HG03432 (cell line): ENCODE measurements at regions not wholly inside any gene's neighbourhood (a gene's known extent, or its start where the extent isn't known, plus 50 kb on each side); places are given as distances from the start of the nearest gene placed in this dataset.
A peak's percentile ranks its signal among the peaks of the same experiment; 100 is the strongest.
"Not testable (repeated sequence)": the region's sequence is repeated elsewhere in the genome, so short reads cannot be mapped to it uniquely, and the experiment has no call there.

Experiments used
- ATAC-seq: cut with Tn5 transposase; IDR thresholded peaks from one replicate; pipeline ENCODE4 v1.9.1; 2021; ENCODE audit warnings: mild to moderate bottlenecking, moderate library complexity; ENCODE audit not compliant: unreplicated experiment

DNA sequence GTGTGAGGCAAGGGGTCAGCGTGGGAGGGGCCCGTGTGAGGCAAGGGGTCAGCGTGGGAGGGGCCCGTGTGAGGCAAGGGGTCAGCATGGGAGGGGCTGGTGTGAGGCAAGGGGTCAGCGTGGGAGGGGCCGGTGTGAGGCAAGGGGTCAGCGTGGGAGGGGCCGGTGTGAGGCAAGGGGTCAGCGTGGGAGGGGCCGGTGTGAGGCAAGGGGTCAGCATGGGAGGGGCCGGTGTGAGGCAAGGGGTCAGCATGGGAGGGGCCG, 119.2 kb downstream of the SEPTIN14 start:
- not testable (repeated sequence) for ATAC-seq

DNA sequence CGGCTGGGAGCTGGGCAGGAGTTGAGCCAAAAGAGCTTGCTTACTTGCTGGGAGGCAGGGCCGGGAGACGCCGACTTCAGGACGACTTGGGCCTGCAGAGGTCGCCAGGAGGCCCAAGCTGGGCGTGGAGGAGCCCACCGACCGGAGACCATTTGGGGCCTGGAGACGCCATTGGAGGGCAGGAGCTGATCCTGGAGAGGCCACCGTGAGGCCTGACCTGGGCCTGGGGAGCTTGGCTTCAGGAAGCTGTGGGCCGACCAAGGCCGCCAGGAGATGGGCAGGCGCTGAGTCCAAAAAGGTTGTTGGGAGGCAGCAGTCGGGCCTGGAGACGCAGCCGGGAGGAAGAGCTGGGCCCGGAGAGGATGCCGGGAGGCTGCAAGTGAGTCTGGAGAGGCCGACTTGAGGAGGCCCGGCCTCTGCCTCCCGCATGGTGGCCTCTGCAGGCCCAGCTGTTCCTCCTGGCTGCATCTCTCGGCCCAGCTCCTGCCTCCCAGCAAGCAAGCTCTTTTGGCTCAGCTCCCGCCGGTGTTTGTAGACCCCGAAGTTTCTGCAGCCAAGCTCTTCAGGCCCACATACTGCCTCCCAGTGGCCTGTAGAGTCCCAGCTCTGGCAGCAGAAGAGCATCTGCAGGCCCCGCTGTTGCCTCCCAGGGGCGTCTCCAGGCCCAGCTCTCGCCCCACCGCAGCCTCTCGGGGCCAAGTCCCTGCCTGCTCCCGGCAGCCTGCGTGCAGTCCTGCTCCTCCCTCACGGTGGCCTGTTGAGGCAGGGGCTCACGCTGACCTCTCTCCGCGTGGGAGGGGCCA, 119.7 kb downstream of the SEPTIN14 start:
- ATAC-seq = not testable (repeated sequence)

GRCh38 chr7:55741721-55742631, 120.6 kb downstream of the SEPTIN14 start:
- ATAC-seq = not testable (repeated sequence)

GRCh38 chr7:55740633-55741250, 121.8 kb downstream of the SEPTIN14 start:
- ATAC-seq = not testable (repeated sequence)

GRCh38 chr7:55740053-55740452, 122.5 kb downstream of the SEPTIN14 start:
- ATAC-seq = not testable (repeated sequence)

- ATAC-seq = not testable (repeated sequence)
Measured at GRCh38 chr7:55736641-55737221, 125.8 kb downstream of the SEPTIN14 start.

DNA sequence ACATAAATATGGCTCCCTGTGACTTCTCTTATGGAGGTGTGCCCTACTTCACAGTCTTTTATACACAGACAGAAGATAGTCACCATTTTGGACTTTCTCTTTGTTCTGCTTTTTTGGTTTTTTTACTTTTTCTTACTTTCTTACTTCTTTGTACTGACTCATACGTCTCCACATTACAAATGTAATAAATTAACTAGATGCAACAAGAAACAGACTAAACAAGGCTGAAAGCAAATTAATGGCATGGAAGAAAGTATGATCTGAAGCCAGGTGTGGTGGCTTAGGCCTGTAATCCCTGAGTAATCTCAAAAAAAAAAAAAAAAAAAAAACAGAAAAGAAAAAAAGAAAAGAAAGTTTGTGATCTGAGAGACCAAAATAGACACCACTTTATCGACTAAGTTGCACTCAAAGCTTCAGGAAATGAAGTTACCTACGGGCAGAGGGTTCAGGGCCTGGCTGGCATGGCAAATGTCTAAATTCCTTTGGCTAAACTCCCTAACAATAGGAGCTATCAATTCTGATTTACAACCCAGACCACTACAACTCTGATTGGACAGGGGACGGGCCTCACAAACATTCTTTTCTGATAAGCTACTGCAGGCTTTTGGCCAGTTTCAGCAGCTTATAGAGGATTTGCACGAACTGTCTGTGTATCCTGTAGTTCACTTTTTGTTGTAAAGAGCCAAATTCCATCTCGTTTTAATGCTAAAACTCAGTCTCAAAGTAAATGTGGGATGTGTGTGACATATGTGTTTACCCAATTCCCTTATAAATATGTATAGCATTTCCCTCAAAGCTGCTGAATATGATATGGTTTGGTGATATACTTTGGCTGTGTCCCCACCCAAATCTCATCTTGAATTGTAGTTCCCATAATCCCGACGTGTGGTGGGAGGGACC, 129.1 kb downstream of the SEPTIN14 start:
- no peak for ATAC-seq

DNA sequence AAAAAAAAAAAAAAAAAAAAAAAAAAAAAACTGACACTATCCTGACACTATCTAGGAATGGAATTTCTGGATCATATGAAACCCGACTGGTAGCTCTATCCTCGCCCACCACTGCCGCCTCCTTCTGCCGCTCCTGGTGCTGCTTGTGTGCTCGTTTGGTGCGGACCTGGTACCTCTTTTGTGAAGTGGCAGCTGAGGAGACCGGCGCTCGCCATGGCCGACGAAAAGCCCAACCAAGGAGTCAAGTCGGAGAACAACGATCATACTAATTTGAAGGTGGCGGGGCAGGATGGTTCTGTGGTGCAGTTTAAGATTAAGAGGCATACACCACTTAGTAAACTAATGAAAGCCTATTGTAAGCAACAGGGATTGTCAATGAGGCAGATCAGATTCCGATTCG, 130.6 kb downstream of the SEPTIN14 start:
- ATAC-seq = no peak

GRCh38 chr7:55730197-55730596, 132.4 kb downstream of the SEPTIN14 start:
- no peak for ATAC-seq

DNA sequence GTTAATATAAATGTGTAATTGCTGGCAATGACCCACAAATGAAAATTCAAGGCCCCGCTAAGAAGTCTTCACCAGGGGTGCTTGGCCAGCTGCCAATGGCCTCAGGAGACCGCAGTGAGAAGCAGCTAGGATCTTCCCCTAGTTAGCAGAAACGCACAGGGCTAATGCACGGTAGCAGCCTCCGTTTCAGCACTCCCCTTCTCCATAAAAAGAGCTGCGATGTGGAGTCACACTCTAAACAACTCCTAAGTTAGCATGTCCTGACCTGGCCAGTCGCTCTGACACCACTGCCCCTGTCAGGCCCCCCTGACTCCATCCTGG, 139.0 kb downstream of the SEPTIN14 start:
- no peak for ATAC-seq

GRCh38 chr7:55722874-55723620, 139.5 kb downstream of the SEPTIN14 start:
- ATAC-seq = peak; percentile 98

- ATAC-seq = not testable (repeated sequence)
Measured at GRCh38 chr7:55721004-55721403, 141.5 kb downstream of the SEPTIN14 start.

GRCh38 chr7:55715247-55715867, 143.1 kb upstream of the VOPP1 start:
- not testable (repeated sequence) for ATAC-seq

DNA sequence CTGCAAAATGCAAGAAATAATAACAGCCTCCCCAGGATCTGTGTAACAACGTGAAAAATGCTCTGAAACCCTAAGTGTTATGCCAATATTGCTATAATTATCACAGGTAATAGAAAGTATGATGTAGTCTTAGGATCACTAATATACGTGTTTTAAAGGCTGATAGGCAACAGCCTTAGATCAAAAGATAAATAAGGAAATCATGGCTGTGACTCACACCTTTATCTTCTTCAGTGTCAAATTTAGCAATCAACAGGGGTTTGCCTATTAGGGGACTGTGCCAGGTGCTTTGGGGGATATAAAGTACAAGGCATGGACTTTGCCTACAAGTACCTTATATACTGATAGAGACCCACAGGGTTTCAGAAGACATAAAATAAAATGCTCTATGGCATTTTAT, 142.1 kb upstream of the VOPP1 start:
- not testable (repeated sequence) for ATAC-seq

DNA sequence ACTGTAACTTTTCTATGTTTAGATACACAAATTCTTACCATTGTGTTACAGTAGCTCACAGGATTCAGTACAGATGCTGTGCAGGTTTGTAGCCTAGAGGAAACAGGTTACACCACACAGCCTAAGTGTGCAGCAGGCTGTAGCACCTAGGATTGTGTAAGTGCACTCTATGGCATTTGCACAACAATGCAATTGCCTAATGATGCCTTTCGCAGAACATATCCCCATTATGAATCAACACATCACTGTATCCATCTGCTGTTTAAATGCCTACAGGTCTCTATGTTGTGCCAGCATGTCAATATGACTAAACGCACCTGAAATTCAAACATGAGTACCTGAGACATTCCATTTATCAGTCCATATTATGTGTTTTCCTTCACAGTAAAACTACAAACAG, 138.0 kb upstream of the VOPP1 start:
- not testable (repeated sequence) for ATAC-seq

- not testable (repeated sequence) for ATAC-seq
Measured at GRCh38 chr7:55708028-55708427, 135.7 kb upstream of the VOPP1 start.

GRCh38 chr7:55707410-55707809, 135.1 kb upstream of the VOPP1 start:
- not testable (repeated sequence) for ATAC-seq

DNA sequence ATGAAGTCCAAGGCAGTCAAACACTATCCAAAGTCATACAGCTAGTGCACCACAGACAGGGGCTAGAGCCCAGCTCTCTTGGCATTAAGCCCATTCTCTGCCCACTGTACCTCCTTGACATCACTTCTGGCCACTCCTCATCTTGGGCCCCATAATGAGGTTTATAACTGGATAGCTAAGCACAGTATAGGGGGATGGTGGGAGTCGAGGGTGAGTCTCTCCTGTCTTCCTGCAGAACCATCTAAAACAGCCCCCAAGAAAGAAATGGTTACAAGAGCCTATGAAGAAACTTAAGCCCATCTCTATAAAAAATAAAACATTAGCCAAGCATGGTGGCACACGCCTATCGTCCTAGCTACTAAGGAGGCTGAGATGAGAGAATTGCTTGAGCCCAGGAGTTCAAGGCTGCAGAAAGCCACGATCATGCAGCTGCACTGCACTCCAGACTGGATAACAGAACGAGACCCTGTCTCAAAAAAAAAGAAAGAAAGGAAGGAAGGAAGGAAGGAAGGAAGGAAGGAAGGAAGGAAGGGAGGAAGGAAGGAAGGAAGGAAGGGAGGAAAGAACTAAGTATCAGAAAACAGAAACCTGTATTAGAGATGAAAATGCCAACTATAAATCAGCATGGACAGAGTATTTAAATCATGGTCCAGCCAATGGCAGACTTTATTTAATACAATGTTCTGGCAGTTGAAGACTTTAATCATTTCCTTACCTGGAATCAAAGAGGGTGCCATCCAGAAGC, 134.3 kb upstream of the VOPP1 start:
- not testable (repeated sequence) for ATAC-seq
